ENCODE measurements at regions not wholly inside any gene's neighbourhood (a gene's known extent, or its start where the extent isn't known, plus 50 kb on each side); places are given as distances from the start of the nearest gene placed in this dataset.
A peak's percentile ranks its signal among the peaks of the same experiment; 100 is the strongest.
"Not testable (repeated sequence)": the region's sequence is repeated elsewhere in the genome, so short reads cannot be mapped to it uniquely, and the experiment has no call there.

GRCh38 chr10:108608860-108609259, 1314.5 kb downstream of the XPNPEP1 start:
- no peak overlapping the region for H3K4me3 ChIP-seq (ENCODE audit: low read depth, low read length)
- no peak for TF ChIP-seq CTCF (conservative IDR thresholded peaks at IDR 0.05; ENCODE audit: low read depth, low read length)
- no peak for DNase-seq (ENCODE audit: low read depth)

GRCh38 chr10:108601851-108602250, 1321.5 kb downstream of the XPNPEP1 start:
- no peak for DNase-seq (ENCODE audit: low read depth)
- H3K4me3 ChIP-seq (ENCODE audit: low read depth, low read length) = no peak overlapping the region
- no peak for TF ChIP-seq CTCF (conservative IDR thresholded peaks at IDR 0.05; ENCODE audit: low read depth, low read length)

- not testable (repeated sequence) for H3K4me3 ChIP-seq (ENCODE audit: low read depth, low read length); DNase-seq (ENCODE audit: low read depth)
Measured at GRCh38 chr10:108600511-108600910, 1322.8 kb downstream of the XPNPEP1 start.

- not testable (repeated sequence) for DNase-seq (ENCODE audit: low read depth); H3K4me3 ChIP-seq (ENCODE audit: low read depth, low read length)
Measured at GRCh38 chr10:108599317-108599716, 1324.0 kb downstream of the XPNPEP1 start.

GRCh38 chr10:108598831-108599230, 1324.5 kb downstream of the XPNPEP1 start:
- TF ChIP-seq CTCF (conservative IDR thresholded peaks at IDR 0.05; ENCODE audit: low read depth, low read length) = no peak
- peak; percentile 33 for DNase-seq (ENCODE audit: low read depth)
- no peak overlapping the region for H3K4me3 ChIP-seq (ENCODE audit: low read depth, low read length)

GRCh38 chr10:108598320-108598695, 1325.0 kb downstream of the XPNPEP1 start:
- no peak for TF ChIP-seq CTCF (conservative IDR thresholded peaks at IDR 0.05; ENCODE audit: low read depth, low read length)
- DNase-seq (ENCODE audit: low read depth) = no peak
- no peak overlapping the region for H3K4me3 ChIP-seq (ENCODE audit: low read depth, low read length)

- no peak overlapping the region for H3K4me3 ChIP-seq (ENCODE audit: low read depth, low read length)
- TF ChIP-seq CTCF (conservative IDR thresholded peaks at IDR 0.05; ENCODE audit: low read depth, low read length) = no peak
- no peak for DNase-seq (ENCODE audit: low read depth)
Measured at GRCh38 chr10:108597657-108598319, 1325.5 kb downstream of the XPNPEP1 start.

- DNase-seq (ENCODE audit: low read depth) = peak; percentile 62
- no peak for TF ChIP-seq CTCF (conservative IDR thresholded peaks at IDR 0.05; ENCODE audit: low read depth, low read length)
- no peak overlapping the region for H3K4me3 ChIP-seq (ENCODE audit: low read depth, low read length)
Measured at GRCh38 chr10:108597031-108597430, 1326.3 kb downstream of the XPNPEP1 start.
